CD4-positive, alpha-beta T cell treated with Interleukin-4 for 4 hours (primary cell): ENCODE measurements at regions not wholly inside any gene's neighbourhood (a gene's known extent, or its start where the extent isn't known, plus 50 kb on each side); places are given as distances from the start of the nearest gene placed in this dataset.
A peak's percentile ranks its signal among the peaks of the same experiment; 100 is the strongest.

ENCODE experiments used
- DNase-seq: peaks from one replicate; pipeline ENCODE4 v3.0.0-alpha.2; 2020

DNA sequence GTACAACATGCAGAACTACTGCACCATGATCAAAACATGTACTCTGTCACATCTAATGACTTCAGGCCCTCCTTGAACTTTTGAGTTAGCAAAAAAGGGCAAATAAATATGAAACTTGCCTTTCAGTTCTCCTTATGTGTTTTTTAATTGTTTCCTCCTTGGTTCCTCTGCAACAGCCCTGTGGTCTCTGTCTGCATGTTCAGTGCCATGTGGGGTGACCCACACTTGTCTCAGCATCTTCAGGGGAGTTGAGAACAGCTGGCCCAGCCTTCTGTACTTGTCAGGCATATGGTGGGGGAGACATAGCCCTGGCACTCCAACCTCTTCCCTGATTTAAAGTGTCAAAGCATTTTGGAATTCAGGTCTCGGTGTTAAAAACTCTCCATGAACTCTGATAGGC lies 188.0 kb upstream of the PGRMC2 start:
- DNase-seq = no peak

DNA sequence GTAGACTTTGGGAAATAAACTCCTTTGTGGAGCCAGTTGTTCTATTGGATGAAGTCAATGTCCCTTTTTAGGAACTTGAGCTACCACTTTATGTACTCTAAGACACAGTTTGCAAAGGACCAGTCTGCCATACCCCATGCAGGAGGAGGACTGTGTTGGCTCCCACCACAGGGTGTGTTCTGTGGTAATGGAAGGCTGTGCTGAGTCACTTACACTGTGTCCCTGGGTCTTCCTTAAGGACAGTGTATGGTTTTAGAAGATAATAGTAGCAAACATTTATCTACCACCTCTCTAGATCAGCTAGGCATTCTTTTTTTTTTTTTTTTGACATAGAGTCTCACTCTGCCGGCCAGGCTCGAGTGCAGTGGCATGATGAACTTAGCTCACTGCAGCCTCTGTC lies 184.0 kb upstream of the PGRMC2 start:
- no peak for DNase-seq

- DNase-seq = no peak
Observed at GRCh38 chr4:128470492-128471053, 183.0 kb upstream of the PGRMC2 start.

DNA sequence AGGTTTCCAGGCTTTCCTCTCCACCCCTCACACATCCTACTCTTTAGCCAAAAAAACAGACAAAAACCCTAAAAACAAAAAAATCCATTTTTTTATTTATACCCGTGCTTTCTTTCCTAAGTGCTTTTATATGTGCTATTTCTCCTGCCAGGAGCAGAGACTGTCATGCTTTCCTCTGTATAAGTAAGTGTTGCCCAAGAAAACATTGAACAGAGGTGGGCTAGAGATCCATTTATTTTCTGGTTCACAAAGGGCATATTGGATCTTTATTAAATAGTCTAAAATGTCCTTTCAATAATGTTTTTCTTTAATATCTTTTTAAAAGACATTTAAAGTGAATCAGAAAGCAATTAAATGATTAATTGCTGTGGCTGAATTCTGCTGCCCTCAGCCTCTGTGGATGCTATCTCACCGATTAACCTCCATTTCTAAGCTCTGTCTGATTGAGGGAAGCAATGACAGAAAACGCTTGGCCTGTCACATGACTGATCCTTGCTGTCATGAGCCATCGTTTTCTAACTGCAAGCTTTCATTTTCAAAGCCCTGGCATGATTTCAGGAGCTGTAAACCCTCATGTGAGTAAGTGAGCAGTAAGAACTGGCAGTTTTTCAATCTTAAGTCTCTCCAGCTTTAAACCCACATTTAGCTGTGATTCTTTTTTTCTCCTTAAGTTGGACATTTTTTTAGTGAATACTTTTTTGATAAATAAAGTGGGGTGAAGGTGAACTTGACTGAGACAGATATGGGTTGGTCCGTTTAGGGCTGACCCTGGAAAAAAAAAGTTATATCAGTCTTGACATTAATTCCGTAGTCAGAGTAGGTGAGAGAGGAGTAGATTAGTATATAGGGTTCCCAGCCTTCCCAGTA lies 180.7 kb upstream of the PGRMC2 start:
- no peak for DNase-seq

GRCh38 chr4:128465523-128465922 lies 177.9 kb upstream of the PGRMC2 start:
- DNase-seq = no peak

GRCh38 chr4:128463006-128463405 lies 175.4 kb upstream of the PGRMC2 start:
- no peak for DNase-seq

- DNase-seq = no peak
Observed at GRCh38 chr4:128462103-128462783, 174.6 kb upstream of the PGRMC2 start.

GRCh38 chr4:128461291-128462102 lies 173.9 kb upstream of the PGRMC2 start:
- DNase-seq = no peak

GRCh38 chr4:128459547-128459946 lies 171.9 kb upstream of the PGRMC2 start:
- no peak for DNase-seq

DNA sequence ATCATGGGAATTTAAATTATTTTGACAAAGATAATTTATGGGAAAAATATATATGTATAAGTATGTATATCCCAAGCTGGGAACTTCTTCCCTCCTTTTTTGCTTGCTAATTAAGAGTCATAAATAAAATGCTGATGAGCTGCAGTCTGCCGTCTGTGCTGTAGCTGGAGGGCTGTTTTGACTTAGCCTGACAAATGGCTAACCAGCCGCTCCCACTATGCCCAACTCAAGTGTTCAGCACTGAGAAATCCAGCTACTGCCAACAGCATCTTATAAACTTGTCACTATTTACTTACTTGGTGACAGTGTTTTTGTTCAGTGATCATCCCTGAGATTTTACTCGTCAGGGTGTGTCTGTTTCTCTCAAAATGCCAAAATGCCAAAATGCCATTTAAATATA lies 171.2 kb upstream of the PGRMC2 start:
- DNase-seq = no peak

GRCh38 chr4:128457726-128458125 lies 170.1 kb upstream of the PGRMC2 start:
- DNase-seq = no peak

GRCh38 chr4:128456171-128456570 lies 168.6 kb upstream of the PGRMC2 start:
- DNase-seq = no peak

DNA sequence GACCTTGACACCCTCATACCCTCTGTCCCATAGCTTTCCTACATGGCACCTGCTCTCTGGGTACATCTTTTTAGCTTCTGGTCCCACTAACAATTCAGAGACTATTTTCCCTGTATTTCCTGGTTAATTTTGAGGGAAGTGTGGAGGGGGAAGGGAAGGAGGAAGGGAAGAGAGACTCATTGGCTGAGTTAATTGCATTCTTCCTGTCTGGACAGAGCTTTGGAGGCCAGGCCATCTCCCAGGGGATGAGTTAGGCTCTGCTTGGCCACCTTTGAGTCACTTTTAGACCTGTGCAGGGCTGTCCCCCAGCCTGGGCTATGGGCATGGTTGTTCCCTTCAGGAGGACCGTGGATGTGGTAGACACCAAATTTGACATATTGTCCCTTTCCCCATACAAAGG lies 167.9 kb upstream of the PGRMC2 start:
- no peak for DNase-seq

GRCh38 chr4:128454881-128455280 lies 167.3 kb upstream of the PGRMC2 start:
- no peak for DNase-seq

- peak; percentile 41 for DNase-seq
Observed at GRCh38 chr4:128454281-128454871, 166.8 kb upstream of the PGRMC2 start.

- no peak for DNase-seq
Observed at GRCh38 chr4:128452415-128452814, 164.8 kb upstream of the PGRMC2 start.

- no peak for DNase-seq
Observed at GRCh38 chr4:128451270-128451905, 163.8 kb upstream of the PGRMC2 start.

DNA sequence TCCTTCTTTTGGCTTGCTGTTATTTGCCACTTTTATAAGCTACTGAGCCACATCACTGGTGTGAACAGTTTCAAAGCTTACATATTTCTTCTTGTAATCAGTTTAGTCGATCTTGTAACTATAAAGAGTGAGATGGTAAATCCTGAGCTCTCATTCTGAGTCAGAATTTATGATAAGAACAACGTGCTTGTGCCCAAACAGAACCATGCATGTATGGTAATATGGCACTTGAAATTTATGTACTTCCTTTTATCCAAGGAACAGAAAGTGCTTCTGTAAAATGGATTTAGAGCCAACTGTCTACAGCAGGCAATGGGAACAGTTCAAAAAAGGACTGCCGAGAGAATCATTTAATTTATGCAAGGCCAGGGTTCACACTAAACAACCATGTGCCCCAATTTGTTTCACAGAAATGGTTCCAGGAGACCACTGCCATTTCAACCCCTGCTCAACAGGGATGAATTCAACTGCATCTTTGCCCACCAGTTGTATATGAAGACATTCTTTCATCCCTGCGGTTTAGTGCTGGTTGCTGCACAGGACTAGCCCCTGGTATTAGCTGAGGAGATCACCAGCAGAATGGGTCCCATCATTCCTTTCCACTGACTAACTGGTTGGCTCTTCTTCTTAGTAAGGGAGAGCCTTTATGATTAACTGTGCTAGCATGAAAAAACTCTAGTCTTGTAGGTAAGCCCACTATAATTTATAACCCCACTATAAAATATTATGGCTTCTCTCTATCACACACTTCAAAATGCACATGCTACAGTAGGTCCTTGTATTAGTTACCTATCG lies 162.9 kb upstream of the PGRMC2 start:
- DNase-seq = no peak

GRCh38 chr4:128449251-128449650 lies 161.6 kb upstream of the PGRMC2 start:
- no peak for DNase-seq

GRCh38 chr4:128444544-128445302 lies 157.1 kb upstream of the PGRMC2 start:
- no peak for DNase-seq

DNA sequence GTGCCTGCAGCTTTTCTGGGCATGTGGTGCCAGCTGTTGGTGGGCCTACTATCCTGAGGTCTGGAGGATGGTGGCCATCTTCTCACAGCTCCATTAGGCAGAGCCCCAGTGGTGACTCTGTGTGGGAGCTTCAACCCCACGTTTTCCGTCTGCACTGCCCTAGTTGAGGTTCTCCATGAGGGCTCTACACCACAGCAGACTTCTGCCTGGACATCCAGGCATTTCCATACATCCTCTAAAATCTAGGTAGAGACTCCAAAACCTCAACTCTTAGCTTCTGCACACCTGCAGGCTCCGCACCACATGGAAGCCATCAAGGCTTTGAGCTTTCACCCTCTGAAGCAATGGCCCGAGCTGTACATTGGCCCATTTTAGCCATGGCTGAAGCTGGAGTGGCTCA lies 153.3 kb upstream of the PGRMC2 start:
- DNase-seq = no peak
